ENCODE measurements at regions not wholly inside any gene's neighbourhood (a gene's known extent, or its start where the extent isn't known, plus 50 kb on each side); places are given as distances from the start of the nearest gene placed in this dataset.

DNA sequence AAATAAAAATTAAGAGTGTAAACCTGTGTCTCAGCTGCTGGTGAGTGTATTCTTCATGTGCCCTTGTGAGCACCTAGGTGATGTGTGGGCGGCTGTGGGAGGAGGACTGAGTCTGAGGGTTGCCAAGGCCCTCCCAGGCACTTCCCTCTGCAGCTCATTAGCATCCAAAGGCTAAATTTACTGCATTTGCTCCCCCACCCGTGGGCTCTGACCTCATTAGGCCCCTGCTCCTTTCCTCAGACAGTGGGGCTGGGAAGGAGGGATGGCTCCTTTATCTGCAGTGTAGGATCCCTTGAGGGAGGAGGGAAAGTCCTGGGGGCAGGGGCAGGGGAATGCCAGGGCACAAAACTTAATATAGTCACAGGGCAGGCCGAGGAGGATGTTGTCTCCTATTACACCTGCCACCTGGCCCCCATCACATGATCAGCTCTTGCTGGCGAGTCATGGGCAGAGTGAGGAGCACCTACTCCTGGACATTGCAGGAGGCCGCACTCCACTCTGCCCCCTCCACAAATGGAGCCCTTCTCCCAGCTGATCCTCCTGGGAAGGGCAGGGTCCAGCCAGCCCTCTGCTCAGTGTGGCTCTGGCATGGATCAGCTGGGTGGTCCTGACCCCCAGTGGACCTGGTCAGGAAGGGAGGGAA, 133.2 kb downstream of the MRPL14 start:
- Histone ChIP-seq H3K79me1 (ENCODE audit: insufficient read depth, low read depth, low read length, poor library complexity, severe bottlenecking) (no peaks in the 10 kb centered on the region), H2AFZ (ENCODE audit: low read length) (no peak overlapping the region), H3K4me1 (ENCODE audit: insufficient read depth, low read length) (peaks cover 10% of the 10 kb centered on the region; the same call in 1 of the 2 replicates), H3K23me2 (ENCODE audit: insufficient read length, low read depth, low read length, poor library complexity, severe bottlenecking) (no peaks in the 10 kb centered on the region), H3K56ac (ENCODE audit: insufficient read length, low read depth, low read length) (no peak overlapping the region), H4K91ac (ENCODE audit: insufficient read length, low read depth, low read length) (no peak overlapping the region), H3K27ac (ENCODE audit: insufficient read length, low read depth, low read length) (no peak overlapping the region), H2AK5ac (ENCODE audit: insufficient read length, low read length) (no peak overlapping the region), H2BK120ac (ENCODE audit: low read depth, low read length, poor library complexity, severe bottlenecking) (no peak overlapping the region), H4K20me1 (ENCODE audit: control insufficient read depth, insufficient read depth, insufficient read length) (no peaks in the 10 kb centered on the region), H4K5ac (ENCODE audit: insufficient read length, low read depth, low read length) (no peak overlapping the region), H3K4ac (ENCODE audit: low read depth, low read length) (no peak overlapping the region), H3K23ac (ENCODE audit: insufficient read length, low read depth, low read length) (no peak overlapping the region), H3K27me3 (ENCODE audit: insufficient read depth, low read length) (no peaks in the 10 kb centered on the region), H3K14ac (ENCODE audit: insufficient read depth, low read length) (no peak overlapping the region; the same call in 1 of the 2 replicates), H3K4me2 (ENCODE audit: insufficient read depth, insufficient read length, low read length) (no peak overlapping the region), H2BK5ac (ENCODE audit: insufficient read length, low read length) (no peak overlapping the region), H3T11ph (ENCODE audit: low read length) (no peak overlapping the region), H3K18ac (ENCODE audit: insufficient read length, low read depth, low read length) (no peak overlapping the region), H2BK12ac (ENCODE audit: insufficient read length, low read depth, low read length) (no peak overlapping the region), H3K79me2 (ENCODE audit: insufficient read depth, low read length) (no peaks in the 10 kb centered on the region), H3K9me3 (ENCODE audit: control insufficient read depth, low read depth, low read length) (no peaks in the 10 kb centered on the region), H2BK15ac (ENCODE audit: low read depth, low read length) (no peak overlapping the region), H3K9ac (ENCODE audit: extremely low read depth, insufficient read length, low read length) (no peak overlapping the region), H2BK20ac (ENCODE audit: low read depth, low read length, poor library complexity, severe bottlenecking) (no peak overlapping the region), H4K8ac (replicated peaks; ENCODE audit: insufficient read length, low read depth, low read length) (no peak overlapping the region)
- TF ChIP-seq, protein P1, sequence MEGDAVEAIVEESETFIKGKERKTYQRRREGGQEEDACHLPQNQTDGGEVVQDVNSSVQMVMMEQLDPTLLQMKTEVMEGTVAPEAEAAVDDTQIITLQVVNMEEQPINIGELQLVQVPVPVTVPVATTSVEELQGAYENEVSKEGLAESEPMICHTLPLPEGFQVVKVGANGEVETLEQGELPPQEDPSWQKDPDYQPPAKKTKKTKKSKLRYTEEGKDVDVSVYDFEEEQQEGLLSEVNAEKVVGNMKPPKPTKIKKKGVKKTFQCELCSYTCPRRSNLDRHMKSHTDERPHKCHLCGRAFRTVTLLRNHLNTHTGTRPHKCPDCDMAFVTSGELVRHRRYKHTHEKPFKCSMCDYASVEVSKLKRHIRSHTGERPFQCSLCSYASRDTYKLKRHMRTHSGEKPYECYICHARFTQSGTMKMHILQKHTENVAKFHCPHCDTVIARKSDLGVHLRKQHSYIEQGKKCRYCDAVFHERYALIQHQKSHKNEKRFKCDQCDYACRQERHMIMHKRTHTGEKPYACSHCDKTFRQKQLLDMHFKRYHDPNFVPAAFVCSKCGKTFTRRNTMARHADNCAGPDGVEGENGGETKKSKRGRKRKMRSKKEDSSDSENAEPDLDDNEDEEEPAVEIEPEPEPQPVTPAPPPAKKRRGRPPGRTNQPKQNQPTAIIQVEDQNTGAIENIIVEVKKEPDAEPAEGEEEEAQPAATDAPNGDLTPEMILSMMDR (conservative IDR thresholded peaks at IDR 0.05): no peak
- Mint-ChIP-seq H3K4me1 (peaks cover 26 to 34% of the 10 kb centered on the region in 2 experiments), H3K27ac (no peak overlapping the region), H3K4me3 (no peak overlapping the region), H3K9me3 (peaks cover 3% of the 10 kb centered on the region in 2 experiments; a peak in 4 of 5 replicates), H3K36me3 (ENCODE audit: insufficient read depth in 1 of 3, low read depth in 3 of 3) (peaks cover 2 to 6% (median 3%) of the 10 kb centered on the region in 3 experiments; a peak in 5 of 7 replicates), H3K27me3 (ENCODE audit: low read depth) (no peaks in the 10 kb centered on the region; the same call in none of the 2 replicates)
- DNase-seq: no peak
- WGBS (ENCODE audit: extremely low coverage, insufficient read length, low lambda C conversion rate): no CpG with 5 or more reads among the region's 5 CpGs
